ENCODE measurements at regions not wholly inside any gene's neighbourhood (a gene's known extent, or its start where the extent isn't known, plus 50 kb on each side); places are given as distances from the start of the nearest gene placed in this dataset.
"Not testable (repeated sequence)": the region's sequence is repeated elsewhere in the genome, so short reads cannot be mapped to it uniquely, and the experiment has no call there.

- no peaks in the 10 kb centered on the region for H3K4me1 Mint-ChIP-seq
- no peaks in the 10 kb centered on the region for H3K27me3 ChIP-seq (ENCODE audit: control insufficient read depth in 2 of 2, insufficient read depth in 2 of 2, low read length in 2 of 2)
- H3K9me3 ChIP-seq (ENCODE audit: control insufficient read depth in 2 of 3, low read length in 3 of 3) = no peaks in the 10 kb centered on the region
- no peaks in the 10 kb centered on the region for H3K36me3 ChIP-seq (ENCODE audit: control insufficient read depth in 2 of 3, insufficient read depth in 3 of 3, low read length in 3 of 3)
- no peaks in the 10 kb centered on the region for H3K27me3 Mint-ChIP-seq
- H3K36me3 Mint-ChIP-seq = no peaks in the 10 kb centered on the region
- intact Hi-C loops (cut with micrococcal nuclease) = no loop called here
- POLR2A ChIA-PET = no interaction called here
- CTCF ChIA-PET = interaction anchor here (0.6 kb wide), 1 partner anchor 8 kb away, joined by 4 read pairs; no protein-coding TSS in a partner anchor
- no peaks in the 10 kb centered on the region for H3K4me1 ChIP-seq (ENCODE audit: control insufficient read depth in 2 of 2, insufficient read depth in 2 of 2, low read length in 2 of 2)
- no peak overlapping the region for H3K27ac ChIP-seq (ENCODE audit: low read depth, low read length)
- H3K27ac Mint-ChIP-seq = no peak overlapping the region
- no peak overlapping the region for H3K4me3 Mint-ChIP-seq
- no peak for ATAC-seq
- no peak overlapping the region for H3K4me3 ChIP-seq (ENCODE audit: low read length)
- peaks cover 0 to 24% (median 0%) of the 10 kb centered on the region in 11 donors for H3K9me3 Mint-ChIP-seq
- DNase-seq = no peak
Measured at GRCh38 chr5:120808135-120808534, 344.0 kb downstream of the PRR16 start.

GRCh38 chr5:120808606-120809005 lies 344.5 kb downstream of the PRR16 start:
- Mint-ChIP-seq H3K36me3 (no peaks in the 10 kb centered on the region), H3K9me3 (peaks cover 0 to 24% (median under 1%) of the 10 kb centered on the region in 11 donors), H3K4me1 (no peaks in the 10 kb centered on the region), H3K27ac (no peak overlapping the region), H3K4me3 (no peak overlapping the region), H3K27me3 (no peaks in the 10 kb centered on the region)
- no peaks in the 10 kb centered on the region for H3K36me3 ChIP-seq (ENCODE audit: control insufficient read depth in 2 of 3, insufficient read depth in 3 of 3, low read length in 3 of 3)
- H3K27me3 ChIP-seq (ENCODE audit: control insufficient read depth in 2 of 2, insufficient read depth in 2 of 2, low read length in 2 of 2) = no peaks in the 10 kb centered on the region
- intact Hi-C loops (cut with micrococcal nuclease) = no loop called here
- no peak overlapping the region for H3K27ac ChIP-seq (ENCODE audit: low read depth, low read length)
- no peak overlapping the region for H3K4me3 ChIP-seq (ENCODE audit: low read length)
- H3K4me1 ChIP-seq (ENCODE audit: control insufficient read depth in 2 of 2, insufficient read depth in 2 of 2, low read length in 2 of 2) = no peaks in the 10 kb centered on the region
- ChIA-PET POLR2A (no interaction called here), CTCF (no interaction called here)
- H3K9me3 ChIP-seq (ENCODE audit: control insufficient read depth in 2 of 3, low read length in 3 of 3) = no peaks in the 10 kb centered on the region
- DNase-seq (no peak), ATAC-seq (no peak)

GRCh38 chr5:120813551-120813950 lies 349.5 kb downstream of the PRR16 start:
- H3K36me3 ChIP-seq (ENCODE audit: control insufficient read depth in 2 of 3, insufficient read depth in 3 of 3, low read length in 3 of 3) = no peaks in the 10 kb centered on the region
- DNase-seq = no peak
- no peak overlapping the region for H3K4me3 Mint-ChIP-seq
- H3K4me1 ChIP-seq (ENCODE audit: control insufficient read depth in 2 of 2, insufficient read depth in 2 of 2, low read length in 2 of 2) = no peaks in the 10 kb centered on the region
- H3K27me3 ChIP-seq (ENCODE audit: control insufficient read depth in 2 of 2, insufficient read depth in 2 of 2, low read length in 2 of 2) = no peaks in the 10 kb centered on the region
- peaks cover 0 to 43% (median 8%) of the 10 kb centered on the region in 11 donors for H3K9me3 Mint-ChIP-seq
- CTCF ChIA-PET = no interaction called here
- no peak overlapping the region for H3K27ac Mint-ChIP-seq
- ATAC-seq = no peak
- no peak overlapping the region for H3K4me3 ChIP-seq (ENCODE audit: low read length)
- no peaks in the 10 kb centered on the region for H3K27me3 Mint-ChIP-seq
- no peaks in the 10 kb centered on the region for H3K9me3 ChIP-seq (ENCODE audit: control insufficient read depth in 2 of 3, low read length in 3 of 3)
- H3K27ac ChIP-seq (ENCODE audit: low read depth, low read length) = no peak overlapping the region
- H3K4me1 Mint-ChIP-seq = no peaks in the 10 kb centered on the region
- intact Hi-C loops (cut with micrococcal nuclease) = no loop called here
- POLR2A ChIA-PET = no interaction called here
- no peaks in the 10 kb centered on the region for H3K36me3 Mint-ChIP-seq

DNA sequence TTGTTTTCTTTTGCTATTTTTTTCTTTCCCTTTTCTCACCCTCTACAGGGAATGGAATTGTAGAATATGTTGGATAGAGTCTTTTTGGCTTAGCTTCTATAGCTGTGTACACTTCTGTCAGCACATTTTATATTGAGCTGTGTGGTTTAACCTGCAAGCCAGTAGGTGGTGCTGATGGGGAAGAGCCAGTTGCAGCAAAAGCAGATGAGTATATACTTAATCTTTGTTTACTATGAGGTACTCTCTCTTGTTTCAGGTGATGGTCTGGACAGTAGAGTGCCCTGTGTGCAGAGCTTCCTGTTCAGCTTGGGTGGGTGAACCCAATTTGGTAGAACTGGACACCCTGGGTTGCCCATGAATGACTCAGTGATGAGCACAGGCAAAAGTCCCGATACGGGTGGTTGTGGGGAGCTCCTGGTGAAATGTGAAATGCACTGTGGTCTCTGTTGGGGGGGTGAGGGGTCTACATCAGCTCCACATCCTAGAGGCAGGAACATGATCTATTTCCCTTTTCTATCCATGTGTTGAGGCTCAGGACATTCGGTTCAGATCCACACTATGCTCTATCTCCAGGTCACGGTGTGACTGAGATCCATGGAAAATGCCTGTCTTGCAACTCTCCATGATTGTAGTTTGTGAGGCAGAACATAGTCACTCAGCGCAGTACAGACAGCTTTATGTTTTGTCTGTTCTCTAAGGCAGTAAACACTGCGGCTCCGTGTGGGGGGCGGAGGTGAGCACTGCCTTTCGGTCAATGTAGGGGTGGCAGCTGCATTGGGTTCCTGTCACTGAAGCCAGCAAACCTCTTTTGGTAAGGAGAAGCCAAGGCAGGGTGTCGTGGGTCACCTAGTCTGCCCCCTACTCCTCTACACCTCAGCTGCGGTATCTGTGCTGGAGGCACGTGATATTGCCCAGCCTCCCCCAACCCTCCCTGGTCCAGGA lies 353.2 kb downstream of the PRR16 start:
- ATAC-seq (no peak), DNase-seq (no peak)
- POLR2A ChIA-PET = no interaction called here
- Histone ChIP-seq H3K27ac (ENCODE audit: low read depth, low read length) (no peak overlapping the region), H3K36me3 (ENCODE audit: control insufficient read depth in 2 of 3, insufficient read depth in 3 of 3, low read length in 3 of 3) (no peaks in the 10 kb centered on the region), H3K9me3 (ENCODE audit: control insufficient read depth in 2 of 3, low read length in 3 of 3) (no peaks in the 10 kb centered on the region), H3K4me3 (ENCODE audit: low read length) (no peak overlapping the region), H3K27me3 (ENCODE audit: control insufficient read depth in 2 of 2, insufficient read depth in 2 of 2, low read length in 2 of 2) (no peaks in the 10 kb centered on the region), H3K4me1 (ENCODE audit: control insufficient read depth in 2 of 2, insufficient read depth in 2 of 2, low read length in 2 of 2) (no peaks in the 10 kb centered on the region)
- intact Hi-C loops (cut with micrococcal nuclease) = no loop called here
- H3K4me3 Mint-ChIP-seq = no peak overlapping the region
- peaks cover 2 to 34% (median 8%) of the 10 kb centered on the region in 11 donors for H3K9me3 Mint-ChIP-seq
- H3K27ac Mint-ChIP-seq = no peak overlapping the region
- no peaks in the 10 kb centered on the region for H3K27me3 Mint-ChIP-seq
- H3K36me3 Mint-ChIP-seq = peaks cover 0 to 4% (median 0%) of the 10 kb centered on the region in 5 donors
- CTCF ChIA-PET = no interaction called here
- H3K4me1 Mint-ChIP-seq = no peaks in the 10 kb centered on the region

DNA sequence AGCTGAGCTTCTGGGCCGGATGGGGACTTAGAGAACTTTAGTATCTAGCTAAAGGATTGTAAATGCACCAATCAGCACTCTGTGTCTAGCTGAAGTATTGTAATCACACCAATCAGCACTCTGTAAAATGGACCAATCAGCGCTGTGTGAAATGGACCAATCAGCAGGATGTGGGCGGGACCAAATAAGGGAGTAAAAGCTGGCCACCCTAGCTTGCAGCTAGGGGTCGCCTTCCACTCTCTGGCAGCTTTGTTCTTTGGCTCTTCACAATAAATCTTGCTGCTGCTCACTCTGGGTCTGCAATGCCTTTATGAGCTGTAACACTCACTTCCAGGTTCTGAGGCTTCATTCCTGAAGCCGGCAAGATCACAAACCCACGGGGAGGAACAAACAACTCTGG lies 354.0 kb downstream of the PRR16 start:
- intact Hi-C loops (cut with micrococcal nuclease) = no loop called here
- H3K36me3 ChIP-seq (ENCODE audit: control insufficient read depth in 2 of 3, insufficient read depth in 3 of 3, low read length in 3 of 3) = no peaks in the 10 kb centered on the region
- H3K9me3 Mint-ChIP-seq = peaks cover 2 to 29% (median 8%) of the 10 kb centered on the region in 11 donors
- no peak overlapping the region for H3K4me3 Mint-ChIP-seq
- ATAC-seq (no peak), DNase-seq (no peak)
- ChIA-PET CTCF (no interaction called here), POLR2A (no interaction called here)
- H3K27ac ChIP-seq (ENCODE audit: low read depth, low read length) = no peak overlapping the region
- no peaks in the 10 kb centered on the region for H3K27me3 Mint-ChIP-seq
- H3K36me3 Mint-ChIP-seq = peaks cover 0 to 4% (median 0%) of the 10 kb centered on the region in 5 donors
- H3K4me3 ChIP-seq (ENCODE audit: low read length) = no peak overlapping the region
- no peak overlapping the region for H3K27ac Mint-ChIP-seq
- H3K4me1 Mint-ChIP-seq = no peaks in the 10 kb centered on the region
- no peaks in the 10 kb centered on the region for H3K4me1 ChIP-seq (ENCODE audit: control insufficient read depth in 2 of 2, insufficient read depth in 2 of 2, low read length in 2 of 2)
- H3K9me3 ChIP-seq (ENCODE audit: control insufficient read depth in 2 of 3, low read length in 3 of 3) = no peaks in the 10 kb centered on the region
- no peaks in the 10 kb centered on the region for H3K27me3 ChIP-seq (ENCODE audit: control insufficient read depth in 2 of 2, insufficient read depth in 2 of 2, low read length in 2 of 2)

GRCh38 chr5:120823328-120823727 lies 359.2 kb downstream of the PRR16 start:
- Mint-ChIP-seq H3K9me3 (peaks cover 0 to 8% (median 2%) of the 10 kb centered on the region in 11 donors), H3K27me3 (no peaks in the 10 kb centered on the region), H3K4me1 (no peaks in the 10 kb centered on the region), H3K36me3 (peaks cover 0 to 4% (median 0%) of the 10 kb centered on the region in 5 donors), H3K27ac (no peak overlapping the region), H3K4me3 (no peak overlapping the region)
- intact Hi-C loops (cut with micrococcal nuclease) = no loop called here
- ChIA-PET CTCF (no interaction called here), POLR2A (no interaction called here)
- Histone ChIP-seq H3K27me3 (ENCODE audit: control insufficient read depth in 2 of 2, insufficient read depth in 2 of 2, low read length in 2 of 2) (no peaks in the 10 kb centered on the region), H3K36me3 (ENCODE audit: control insufficient read depth in 2 of 3, insufficient read depth in 3 of 3, low read length in 3 of 3) (no peaks in the 10 kb centered on the region), H3K27ac (ENCODE audit: low read depth, low read length) (no peak overlapping the region), H3K4me1 (ENCODE audit: control insufficient read depth in 2 of 2, insufficient read depth in 2 of 2, low read length in 2 of 2) (no peaks in the 10 kb centered on the region), H3K4me3 (ENCODE audit: low read length) (no peak overlapping the region), H3K9me3 (ENCODE audit: control insufficient read depth in 2 of 3, low read length in 3 of 3) (no peaks in the 10 kb centered on the region)
- DNase-seq (no peak), ATAC-seq (no peak)

- not testable (repeated sequence) for H3K27ac Mint-ChIP-seq
Measured at GRCh38 chr5:120831646-120832045, 367.5 kb downstream of the PRR16 start.

More at GRCh38 chr5:120831646-120832045, 367.5 kb downstream of the PRR16 start:
- ATAC-seq; intact Hi-C loops (cut with micrococcal nuclease); H3K4me1 Mint-ChIP-seq; CTCF ChIA-PET; H3K36me3 Mint-ChIP-seq; H3K27ac ChIP-seq (ENCODE audit: low read depth, low read length); DNase-seq; H3K36me3 ChIP-seq (ENCODE audit: control insufficient read depth in 2 of 3, insufficient read depth in 3 of 3, low read length in 3 of 3); H3K9me3 ChIP-seq (ENCODE audit: control insufficient read depth in 2 of 3, low read length in 3 of 3); POLR2A ChIA-PET; H3K27me3 ChIP-seq (ENCODE audit: control insufficient read depth in 2 of 2, insufficient read depth in 2 of 2, low read length in 2 of 2); H3K27me3 Mint-ChIP-seq; H3K4me3 ChIP-seq (ENCODE audit: low read length); H3K4me3 Mint-ChIP-seq; H3K4me1 ChIP-seq (ENCODE audit: control insufficient read depth in 2 of 2, insufficient read depth in 2 of 2, low read length in 2 of 2): not testable (repeated sequence)
- peaks cover 0 to 16% (median 3%) of the 10 kb centered on the region in 11 donors for H3K9me3 Mint-ChIP-seq

All from naive thymus-derived CD4-positive, alpha-beta T cell (primary cell).